Parathyroid adenoma (tissue), 2 donors: ENCODE measurements at regions not wholly inside any gene's neighbourhood (a gene's known extent, or its start where the extent isn't known, plus 50 kb on each side); places are given as distances from the start of the nearest gene placed in this dataset.

Experiments used
- H2AFZ ChIP-seq: fragments of 300-600 bp; sonication (generic); one replicate; pipeline ENCODE4 v1.7.0; 2017; ENCODE audit warnings: antibody characterized with exemption, mild to moderate bottlenecking
- H3K27ac ChIP-seq: fragments of 300-600 bp; sonication (generic); one replicate; pipeline ENCODE4 v1.7.0; 2017
- H3K27me3 ChIP-seq: fragments of 300-600 bp; sonication (generic); one replicate; pipeline ENCODE4 v1.7.0; 2017; ENCODE audit warnings: low read length; ENCODE audit not compliant: control insufficient read depth, insufficient read depth
- H3K36me3 ChIP-seq: fragments of 300-600 bp; sonication (generic); one replicate; pipeline ENCODE4 v1.7.0; 2017; ENCODE audit warnings: low read length; ENCODE audit not compliant: control insufficient read depth, insufficient read depth
- H3K4me1 ChIP-seq: fragments of 300-600 bp; sonication (generic); one replicate; pipeline ENCODE4 v1.7.0; 2017; ENCODE audit warnings: control low read depth
- H3K4me2 ChIP-seq: fragments of 300-600 bp; sonication (generic); one replicate; pipeline ENCODE4 v1.7.0; 2017; ENCODE audit warnings: low read length
- H3K4me3 ChIP-seq: fragments of 300-600 bp; sonication (generic); one replicate; pipeline ENCODE4 v1.7.0; 2017; ENCODE audit warnings: low read depth, low read length
- H3K79me2 ChIP-seq: fragments of 300-600 bp; sonication (generic); one replicate; pipeline ENCODE4 v1.7.0; 2017; ENCODE audit warnings: control low read depth
- H3K9ac ChIP-seq: fragments of 300-600 bp; sonication (generic); one replicate; pipeline ENCODE4 v1.7.0; 2017; ENCODE audit warnings: mild to moderate bottlenecking
- H3K9me3 ChIP-seq: fragments of 300-600 bp; sonication (generic); one replicate; pipeline ENCODE4 v1.7.0; 2017; ENCODE audit warnings: low read length; ENCODE audit not compliant: control insufficient read depth
- TF ChIP-seq, protein P1 (sequence below): fragments of 300-600 bp; sonication (generic); IDR thresholded peaks from one replicate; pipeline ENCODE4 v1.7.0; 2017; ENCODE audit warnings: antibody characterized with exemption, mild to moderate bottlenecking
- donor health status: primary hyperparathyroidism.

DNA sequence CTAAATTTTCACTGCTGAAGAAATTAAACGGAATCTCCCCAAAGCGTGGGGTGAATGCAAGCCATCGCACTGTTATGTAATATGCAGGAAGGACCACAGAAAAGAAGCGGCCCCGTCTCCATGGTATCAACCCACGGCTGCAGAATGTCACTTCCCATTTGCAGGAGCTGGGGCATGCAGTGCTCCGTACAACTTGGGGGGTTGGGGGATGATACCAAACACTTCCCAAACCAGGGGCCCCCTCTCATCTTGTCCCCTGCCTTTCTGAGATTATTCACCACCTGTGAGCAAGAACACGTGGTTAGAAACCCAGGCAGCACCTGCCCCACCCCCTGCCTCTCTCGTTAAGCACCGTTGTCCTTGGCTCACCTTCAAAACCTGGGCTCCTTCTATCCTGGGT lies 505.1 kb upstream of the TMEM132C start:
- Histone ChIP-seq H3K4me2 (no peak overlapping the region), H3K9ac (no peak overlapping the region), H3K9me3 (no peaks in the 10 kb centered on the region), H3K27ac (no peak overlapping the region), H3K36me3 (no peaks in the 10 kb centered on the region), H2AFZ (no peak overlapping the region), H3K4me1 (no peaks in the 10 kb centered on the region), H3K4me3 (no peak overlapping the region), H3K27me3 (no peaks in the 10 kb centered on the region), H3K79me2 (no peaks in the 10 kb centered on the region)
- TF ChIP-seq, protein P1, sequence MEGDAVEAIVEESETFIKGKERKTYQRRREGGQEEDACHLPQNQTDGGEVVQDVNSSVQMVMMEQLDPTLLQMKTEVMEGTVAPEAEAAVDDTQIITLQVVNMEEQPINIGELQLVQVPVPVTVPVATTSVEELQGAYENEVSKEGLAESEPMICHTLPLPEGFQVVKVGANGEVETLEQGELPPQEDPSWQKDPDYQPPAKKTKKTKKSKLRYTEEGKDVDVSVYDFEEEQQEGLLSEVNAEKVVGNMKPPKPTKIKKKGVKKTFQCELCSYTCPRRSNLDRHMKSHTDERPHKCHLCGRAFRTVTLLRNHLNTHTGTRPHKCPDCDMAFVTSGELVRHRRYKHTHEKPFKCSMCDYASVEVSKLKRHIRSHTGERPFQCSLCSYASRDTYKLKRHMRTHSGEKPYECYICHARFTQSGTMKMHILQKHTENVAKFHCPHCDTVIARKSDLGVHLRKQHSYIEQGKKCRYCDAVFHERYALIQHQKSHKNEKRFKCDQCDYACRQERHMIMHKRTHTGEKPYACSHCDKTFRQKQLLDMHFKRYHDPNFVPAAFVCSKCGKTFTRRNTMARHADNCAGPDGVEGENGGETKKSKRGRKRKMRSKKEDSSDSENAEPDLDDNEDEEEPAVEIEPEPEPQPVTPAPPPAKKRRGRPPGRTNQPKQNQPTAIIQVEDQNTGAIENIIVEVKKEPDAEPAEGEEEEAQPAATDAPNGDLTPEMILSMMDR: no peak

DNA sequence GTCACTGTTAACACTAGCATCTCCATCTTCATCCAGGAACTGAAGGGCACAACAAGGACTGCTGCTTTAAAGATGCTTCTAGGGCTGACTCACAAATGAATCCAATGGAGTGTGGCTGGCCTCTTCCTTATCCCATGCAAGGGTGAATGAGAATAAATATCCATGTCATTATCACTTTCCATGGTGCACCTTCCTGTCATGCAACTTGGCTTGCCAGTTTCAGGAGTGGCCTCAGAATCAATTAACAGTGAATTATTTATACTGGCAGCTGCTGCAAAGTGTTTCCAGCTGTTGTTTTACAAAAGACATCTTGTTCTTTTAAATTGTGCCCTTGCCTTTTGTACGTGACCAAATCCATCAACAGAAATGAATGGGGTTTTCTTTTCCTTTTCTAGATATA lies 499.3 kb upstream of the TMEM132C start:
- no peaks in the 10 kb centered on the region for H3K9me3 ChIP-seq
- no peaks in the 10 kb centered on the region for H3K27me3 ChIP-seq
- H3K79me2 ChIP-seq: no peaks in the 10 kb centered on the region
- TF ChIP-seq, protein P1: no peak
- no peak overlapping the region for H3K4me2 ChIP-seq
- H3K36me3 ChIP-seq: no peaks in the 10 kb centered on the region
- no peak overlapping the region for H3K9ac ChIP-seq
- H3K4me3 ChIP-seq: no peak overlapping the region
- no peak overlapping the region for H3K27ac ChIP-seq
- no peak overlapping the region for H2AFZ ChIP-seq
- no peaks in the 10 kb centered on the region for H3K4me1 ChIP-seq

DNA sequence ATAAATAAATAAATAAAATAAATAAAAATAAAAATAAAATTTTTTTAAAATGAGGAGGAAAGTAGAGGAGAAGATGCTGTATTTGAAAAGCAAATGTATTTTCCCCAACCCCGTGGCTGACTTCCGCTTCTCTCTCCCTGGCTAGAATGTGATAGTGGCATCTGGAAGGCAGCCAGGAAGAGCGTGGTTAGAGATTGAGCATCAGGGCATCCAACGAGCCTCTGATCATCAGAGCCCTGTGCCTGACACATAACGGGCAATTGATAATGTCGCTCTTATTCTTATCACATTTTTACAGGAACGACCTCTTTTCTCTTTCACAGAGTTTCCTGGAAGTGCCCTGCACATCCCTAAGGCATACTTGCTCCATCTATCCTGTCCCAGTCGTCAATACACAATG lies 496.9 kb upstream of the TMEM132C start:
- H3K27me3 ChIP-seq: no peaks in the 10 kb centered on the region
- no peak overlapping the region for H3K4me2 ChIP-seq
- TF ChIP-seq, protein P1: no peak
- H3K9me3 ChIP-seq: no peaks in the 10 kb centered on the region
- H3K36me3 ChIP-seq: no peaks in the 10 kb centered on the region
- H2AFZ ChIP-seq: no peak overlapping the region
- H3K79me2 ChIP-seq: no peaks in the 10 kb centered on the region
- no peak overlapping the region for H3K9ac ChIP-seq
- H3K4me3 ChIP-seq: no peak overlapping the region
- H3K4me1 ChIP-seq: no peaks in the 10 kb centered on the region
- no peak overlapping the region for H3K27ac ChIP-seq

DNA sequence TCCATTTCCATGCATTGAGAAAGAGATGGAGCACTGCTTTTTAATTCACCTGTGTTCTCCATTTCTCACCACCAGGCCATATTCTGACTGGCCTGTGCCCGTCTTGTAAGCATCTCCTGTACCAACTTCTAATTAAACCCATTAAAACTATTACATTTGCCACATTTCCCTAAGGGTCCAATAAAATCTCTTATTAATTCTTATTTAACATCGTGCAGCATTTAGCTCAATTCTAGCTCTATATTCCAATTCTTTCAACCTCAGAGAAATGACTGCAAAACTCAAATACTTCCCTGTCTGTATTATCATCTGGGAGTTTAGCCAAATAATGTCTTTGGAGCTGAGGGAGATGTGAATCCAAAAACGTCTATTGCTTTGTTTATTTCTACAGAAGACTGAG lies 495.4 kb upstream of the TMEM132C start:
- Histone ChIP-seq H3K27me3 (no peaks in the 10 kb centered on the region), H3K4me1 (no peaks in the 10 kb centered on the region), H3K27ac (no peak overlapping the region), H3K36me3 (no peaks in the 10 kb centered on the region), H2AFZ (no peak overlapping the region), H3K9me3 (no peaks in the 10 kb centered on the region), H3K79me2 (no peaks in the 10 kb centered on the region), H3K9ac (no peak overlapping the region), H3K4me2 (no peak overlapping the region), H3K4me3 (no peak overlapping the region)
- TF ChIP-seq, protein P1: no peak

DNA sequence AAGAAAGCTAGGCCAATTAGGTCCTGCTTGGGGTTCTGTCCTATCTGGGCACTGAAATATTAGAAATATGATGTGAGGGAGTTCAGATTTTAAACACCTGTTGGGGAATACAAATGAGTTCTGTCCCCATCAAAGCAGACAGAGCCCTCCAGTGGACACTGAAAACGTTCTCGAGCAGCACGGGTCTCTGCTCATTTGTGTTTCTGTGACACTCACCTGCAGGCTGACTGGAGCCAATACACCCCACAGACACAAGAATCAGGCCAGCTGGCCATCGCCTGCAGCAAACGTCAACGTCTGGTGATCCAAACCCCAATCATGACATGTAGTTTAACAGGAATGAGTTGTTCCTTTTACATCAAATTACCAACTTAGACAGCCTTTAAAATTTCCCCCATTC lies 493.4 kb upstream of the TMEM132C start:
- H3K4me3 ChIP-seq: no peak overlapping the region
- no peaks in the 10 kb centered on the region for H3K36me3 ChIP-seq
- no peak overlapping the region for H3K4me2 ChIP-seq
- no peak overlapping the region for H3K9ac ChIP-seq
- no peaks in the 10 kb centered on the region for H3K79me2 ChIP-seq
- H3K4me1 ChIP-seq: no peaks in the 10 kb centered on the region
- no peaks in the 10 kb centered on the region for H3K27me3 ChIP-seq
- no peak overlapping the region for H2AFZ ChIP-seq
- no peaks in the 10 kb centered on the region for H3K9me3 ChIP-seq
- H3K27ac ChIP-seq: no peak overlapping the region
- TF ChIP-seq, protein P1: no peak
